H9 (cell line): ENCODE measurements at regions not wholly inside any gene's neighbourhood (a gene's known extent, or its start where the extent isn't known, plus 50 kb on each side); places are given as distances from the start of the nearest gene placed in this dataset.

Experiments
- DNase-seq: peaks from one replicate; pipeline ENCODE4 v3.0.0-alpha.2; 2017
- H2AFZ ChIP-seq: one replicate; pipeline ENCODE4 v1.6.1; 2013; ENCODE audit warnings: mild to moderate bottlenecking, low read length, control low read depth, moderate library complexity
- H2AK5ac ChIP-seq: 2 replicates; pipeline ENCODE4 v1.6.1; 2013; ENCODE audit warnings: low read length, control low read depth, mixed read lengths; ENCODE audit not compliant: insufficient read length
- H2BK120ac ChIP-seq: one replicate; pipeline ENCODE4 v1.6.1; 2013; ENCODE audit warnings: low read depth, mild to moderate bottlenecking, low read length, control low read depth, inconsistent platforms; ENCODE audit not compliant: poor library complexity, severe bottlenecking
- H2BK12ac ChIP-seq: 2 replicates; pipeline ENCODE4 v1.6.1; 2013; ENCODE audit warnings: low read length, control low read depth, mixed read lengths, low read depth; ENCODE audit not compliant: insufficient read length
- H2BK15ac ChIP-seq: 2 replicates; pipeline ENCODE4 v1.6.1; 2013; ENCODE audit warnings: low read depth, low read length, control low read depth
- H2BK20ac ChIP-seq: one replicate; pipeline ENCODE4 v1.6.1; 2013; ENCODE audit warnings: low read depth, mild to moderate bottlenecking, low read length, control low read depth, inconsistent platforms; ENCODE audit not compliant: poor library complexity, severe bottlenecking
- H2BK5ac ChIP-seq: 2 replicates; pipeline ENCODE4 v1.6.1; 2013; ENCODE audit warnings: low read length, control low read depth, mixed read lengths; ENCODE audit not compliant: insufficient read length
- H3K14ac ChIP-seq: 2 replicates; pipeline ENCODE4 v1.6.1; 2013; ENCODE audit warnings: low read length, control low read depth; ENCODE audit not compliant: insufficient read depth
- H3K18ac ChIP-seq: 2 replicates; pipeline ENCODE4 v1.6.1; 2013; ENCODE audit warnings: low read depth, mild to moderate bottlenecking, mixed read lengths, low read length, control low read depth; ENCODE audit not compliant: insufficient read length
- H3K23ac ChIP-seq: 2 replicates; pipeline ENCODE4 v1.6.1; 2013; ENCODE audit warnings: low read length, control low read depth, mixed read lengths, low read depth; ENCODE audit not compliant: insufficient read length
- H3K23me2 ChIP-seq: 2 replicates; pipeline ENCODE4 v1.6.1; 2013; ENCODE audit warnings: low read depth, mild to moderate bottlenecking, mixed read lengths, low read length, control low read depth; ENCODE audit not compliant: insufficient read length, poor library complexity, severe bottlenecking
- H3K27ac ChIP-seq: 2 replicates; pipeline ENCODE4 v1.5.1; 2013; ENCODE audit warnings: low read length, control low read depth, mixed read lengths, low read depth; ENCODE audit not compliant: insufficient read length
- H3K27me3 ChIP-seq: 2 replicates; pipeline ENCODE4 v1.6.1; 2013; ENCODE audit warnings: low read length, control low read depth, inconsistent platforms; ENCODE audit not compliant: insufficient read depth
- H3K4ac ChIP-seq: 2 replicates; pipeline ENCODE4 v1.6.1; 2013; ENCODE audit warnings: low read depth, mild to moderate bottlenecking, control low read depth, inconsistent platforms, low read length, moderate library complexity
- H3K4me1 ChIP-seq: 2 replicates; pipeline ENCODE4 v1.6.1; 2013; ENCODE audit warnings: low read length, control low read depth, inconsistent platforms; ENCODE audit not compliant: insufficient read depth
- H3K4me2 ChIP-seq: 2 replicates; pipeline ENCODE4 v1.6.1; 2013; ENCODE audit warnings: low read length, control low read depth, mixed read lengths; ENCODE audit not compliant: insufficient read length, insufficient read depth
- H3K56ac ChIP-seq: 2 replicates; pipeline ENCODE4 v1.6.1; 2013; ENCODE audit warnings: low read depth, mild to moderate bottlenecking, mixed read lengths, low read length, control low read depth; ENCODE audit not compliant: insufficient read length
- H3K79me1 ChIP-seq: 2 replicates; pipeline ENCODE4 v1.6.1; 2013; ENCODE audit warnings: low read depth, mild to moderate bottlenecking, moderate library complexity, low read length, control low read depth, inconsistent platforms; ENCODE audit not compliant: insufficient read depth, poor library complexity, severe bottlenecking
- H3K79me2 ChIP-seq: 2 replicates; pipeline ENCODE4 v1.6.1; 2013; ENCODE audit warnings: low read length, control low read depth, inconsistent platforms; ENCODE audit not compliant: insufficient read depth
- H3K9ac ChIP-seq: 2 replicates; pipeline ENCODE4 v1.6.1; 2013; ENCODE audit warnings: low read length, control low read depth, mixed read lengths; ENCODE audit not compliant: insufficient read length; ENCODE audit errors: extremely low read depth
- H3K9me3 ChIP-seq: one replicate; pipeline ENCODE4 v1.6.1; 2013; ENCODE audit warnings: low read depth, low read length, inconsistent platforms; ENCODE audit not compliant: control insufficient read depth
- H3T11ph ChIP-seq: one replicate; pipeline ENCODE4 v1.6.1; 2013; ENCODE audit warnings: mild to moderate bottlenecking, low read length, control low read depth, inconsistent platforms
- H4K20me1 ChIP-seq: one replicate; pipeline ENCODE4 v1.6.1; 2013; ENCODE audit not compliant: control insufficient read depth, insufficient read length, insufficient read depth
- H4K5ac ChIP-seq: 2 replicates; pipeline ENCODE4 v1.6.1; 2013; ENCODE audit warnings: low read depth, mild to moderate bottlenecking, mixed read lengths, low read length, control low read depth; ENCODE audit not compliant: insufficient read length
- H4K8ac ChIP-seq: replicated peaks from 2 replicates; pipeline ENCODE4 v1.6.1; 2013; ENCODE audit warnings: low read length, control low read depth, mixed read lengths, low read depth; ENCODE audit not compliant: insufficient read length
- H4K91ac ChIP-seq: 2 replicates; pipeline ENCODE4 v1.6.1; 2013; ENCODE audit warnings: low read depth, mild to moderate bottlenecking, moderate library complexity, mixed read lengths, low read length, control low read depth; ENCODE audit not compliant: insufficient read length
- H3K27ac Mint-ChIP-seq, 3 experiments: 2 replicates in 2 of 3; 3 replicates in 1 of 3; pipeline ENCODE4 v1.8.0; 2020 to 2021; ENCODE audit warnings: mixed read lengths in 3 of 3, mild to moderate bottlenecking in 1 of 3, moderate library complexity in 1 of 3
- H3K27me3 Mint-ChIP-seq: 2 replicates; pipeline ENCODE4 v1.8.0; 2021; ENCODE audit warnings: low read depth, mild to moderate bottlenecking, moderate library complexity, mixed read lengths
- H3K36me3 Mint-ChIP-seq, 3 experiments: 2 replicates in 2 of 3; 3 replicates in 1 of 3; pipeline ENCODE4 v1.8.0; 2020 to 2021; ENCODE audit warnings: low read depth in 3 of 3, mixed read lengths in 3 of 3; ENCODE audit not compliant: insufficient read depth in 1 of 3
- H3K4me1 Mint-ChIP-seq, 2 experiments: 2 replicates each; pipeline ENCODE4 v1.8.0; 2020; ENCODE audit warnings: mixed read lengths in 2 of 2
- H3K4me3 Mint-ChIP-seq, 2 experiments: 2 replicates in 1 of 2; 3 replicates in 1 of 2; pipeline ENCODE4 v1.8.0; 2020 to 2021; ENCODE audit warnings: mild to moderate bottlenecking in 2 of 2, mixed read lengths in 2 of 2, moderate library complexity in 1 of 2
- H3K9me3 Mint-ChIP-seq, 2 experiments: 2 replicates in 1 of 2; 3 replicates in 1 of 2; pipeline ENCODE4 v1.8.0; 2020; ENCODE audit warnings: mild to moderate bottlenecking in 2 of 2, mixed read lengths in 2 of 2, moderate library complexity in 1 of 2
- WGBS: extraction: QIAGEN DNeasy Blood & Tissue Kit; methylation state at CpG from one replicate; pipeline ENCODE4 v1.1.7; 2013; ENCODE audit warnings: missing lambda C conversion rate, low lambda C conversion rate, mixed read lengths; ENCODE audit not compliant: insufficient read length; ENCODE audit errors: extremely low coverage; 5-methylcytosine and 5-hydroxymethylcytosine counted together
- TF ChIP-seq, protein P1 (sequence below): fragments of 200-600 bp; sonication (generic); conservative IDR thresholded peaks from 3 replicates; pipeline ENCODE4 v1.8.0; 2021; ENCODE audit warnings: antibody characterized with exemption, mild to moderate bottlenecking

DNA sequence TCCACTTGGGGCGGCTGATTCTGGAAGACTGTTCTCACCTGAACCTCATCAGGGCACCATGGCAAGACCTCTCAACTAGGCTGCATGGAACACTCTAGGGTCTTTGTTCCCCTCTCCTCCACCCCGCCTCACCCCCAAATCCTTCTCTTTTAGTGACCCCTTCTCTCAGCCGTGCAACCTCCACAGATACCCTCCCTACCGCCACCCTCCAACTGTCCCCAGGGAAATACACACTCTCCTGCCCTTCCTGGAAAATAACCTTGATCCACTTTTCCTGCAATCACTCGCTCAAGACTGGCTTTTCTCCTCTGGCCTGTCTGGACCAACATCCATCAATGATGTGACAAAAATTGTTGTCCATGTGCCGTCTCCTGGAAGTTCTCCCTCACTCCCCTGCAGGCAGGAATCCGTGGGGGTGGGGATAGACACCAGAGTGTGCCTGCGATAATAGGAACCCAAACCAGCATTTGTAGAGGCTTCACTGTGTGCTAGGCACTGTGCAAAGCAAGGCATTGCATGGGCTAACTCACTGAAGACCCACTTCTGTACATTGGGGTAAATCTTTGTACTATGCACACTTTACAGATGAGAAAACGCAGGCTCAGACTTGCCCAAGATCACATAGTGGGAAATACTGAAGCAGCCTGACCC is 160.1 kb upstream of the UBE2E1 start:
- H3K4me1 Mint-ChIP-seq: peaks cover 54 to 64% of the 10 kb centered on the region in 2 experiments
- Histone ChIP-seq H3K23me2 (no peaks in the 10 kb centered on the region), H3K18ac (no peak overlapping the region), H2AFZ (no peak overlapping the region), H4K20me1 (no peaks in the 10 kb centered on the region), H2BK20ac (no peak overlapping the region), H2BK12ac (no peak overlapping the region), H4K91ac (no peak overlapping the region), H2BK15ac (no peak overlapping the region), H3K27ac (no peak overlapping the region), H3K4me1 (peaks cover 12% of the 10 kb centered on the region; the same call in 1 of the 2 replicates), H2BK5ac (no peak overlapping the region), H3K27me3 (no peaks in the 10 kb centered on the region), H3K79me2 (no peaks in the 10 kb centered on the region), H2AK5ac (no peak overlapping the region), H3K14ac (peak overlapping the region; percentile 34; the same call in 1 of the 2 replicates), H3K4ac (no peak overlapping the region), H3K79me1 (no peaks in the 10 kb centered on the region), H3T11ph (no peak overlapping the region), H3K9ac (no peak overlapping the region), H3K23ac (no peak overlapping the region), H4K5ac (no peak overlapping the region), H2BK120ac (no peak overlapping the region), H3K4me2 (no peak overlapping the region), H4K8ac (no peak overlapping the region), H3K9me3 (no peaks in the 10 kb centered on the region), H3K56ac (no peak overlapping the region)
- no peaks in the 10 kb centered on the region; a peak in 1 of 5 replicates for H3K9me3 Mint-ChIP-seq
- WGBS: no CpG with 5 or more reads among the region's 9 CpGs
- DNase-seq: no peak
- TF ChIP-seq, protein P1, sequence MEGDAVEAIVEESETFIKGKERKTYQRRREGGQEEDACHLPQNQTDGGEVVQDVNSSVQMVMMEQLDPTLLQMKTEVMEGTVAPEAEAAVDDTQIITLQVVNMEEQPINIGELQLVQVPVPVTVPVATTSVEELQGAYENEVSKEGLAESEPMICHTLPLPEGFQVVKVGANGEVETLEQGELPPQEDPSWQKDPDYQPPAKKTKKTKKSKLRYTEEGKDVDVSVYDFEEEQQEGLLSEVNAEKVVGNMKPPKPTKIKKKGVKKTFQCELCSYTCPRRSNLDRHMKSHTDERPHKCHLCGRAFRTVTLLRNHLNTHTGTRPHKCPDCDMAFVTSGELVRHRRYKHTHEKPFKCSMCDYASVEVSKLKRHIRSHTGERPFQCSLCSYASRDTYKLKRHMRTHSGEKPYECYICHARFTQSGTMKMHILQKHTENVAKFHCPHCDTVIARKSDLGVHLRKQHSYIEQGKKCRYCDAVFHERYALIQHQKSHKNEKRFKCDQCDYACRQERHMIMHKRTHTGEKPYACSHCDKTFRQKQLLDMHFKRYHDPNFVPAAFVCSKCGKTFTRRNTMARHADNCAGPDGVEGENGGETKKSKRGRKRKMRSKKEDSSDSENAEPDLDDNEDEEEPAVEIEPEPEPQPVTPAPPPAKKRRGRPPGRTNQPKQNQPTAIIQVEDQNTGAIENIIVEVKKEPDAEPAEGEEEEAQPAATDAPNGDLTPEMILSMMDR: no peak
- H3K27ac Mint-ChIP-seq: peak overlapping the region; percentile 49 to 92 (median 73); a peak in 5 of 7 replicates
- H3K36me3 Mint-ChIP-seq: peaks cover 3 to 9% (median 4%) of the 10 kb centered on the region in 3 experiments; a peak in 5 of 7 replicates
- H3K27me3 Mint-ChIP-seq: no peaks in the 10 kb centered on the region; the same call in none of the 2 replicates
- 0 out of 5 replicates have a peak overlapping the region, but pooled peaks of 1 of the 2 experiments have one; percentile 0 for H3K4me3 Mint-ChIP-seq
